Neural cell (in vitro differentiated cells): ENCODE measurements at regions not wholly inside any gene's neighbourhood (a gene's known extent, or its start where the extent isn't known, plus 50 kb on each side); places are given as distances from the start of the nearest gene placed in this dataset.

Source experiments
- CTCF ChIP-seq: fragments of 450-650 bp; IDR thresholded peaks from 2 replicates; pipeline ENCODE4 v1.5.1; 2014; ENCODE audit warnings: antibody characterized with exemption, mild to moderate bottlenecking, moderate library complexity; ENCODE audit not compliant: poor library complexity, severe bottlenecking
- EP300 ChIP-seq: fragments of 450-650 bp; conservative IDR thresholded peaks from 2 replicates; pipeline ENCODE4 v1.6.1; 2014; ENCODE audit warnings: antibody characterized with exemption, mild to moderate bottlenecking, moderate library complexity; ENCODE audit not compliant: poor library complexity, severe bottlenecking

- TF ChIP-seq CTCF (no peak), EP300 (no peak)
Observed at GRCh38 chr4:27215220-27215826, 354.7 kb downstream of the STIM2 start.
